ENCODE measurements at regions not wholly inside any gene's neighbourhood (a gene's known extent, or its start where the extent isn't known, plus 50 kb on each side); places are given as distances from the start of the nearest gene placed in this dataset.

DNA sequence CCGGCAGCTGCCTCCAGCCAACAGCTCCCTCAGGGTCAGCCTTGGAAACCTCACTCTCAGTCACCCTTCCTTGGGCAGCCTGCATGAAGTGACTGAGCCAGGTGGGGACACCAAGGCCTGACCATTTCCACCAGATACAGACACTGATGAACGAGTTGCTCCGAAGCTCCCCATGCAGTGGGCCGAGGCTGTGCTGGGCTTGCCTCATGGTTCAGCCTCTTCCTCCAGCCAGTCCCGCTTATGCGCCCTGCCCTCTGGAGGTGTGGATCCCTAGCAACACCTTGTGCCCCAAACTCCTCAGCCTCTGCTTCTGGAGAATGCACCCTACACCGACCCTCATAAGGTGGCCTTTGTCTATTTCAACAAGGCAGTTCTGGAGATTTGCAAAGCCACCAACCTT, 236.0 kb downstream of the RRAGC start:
- TF ChIP-seq, protein P1, sequence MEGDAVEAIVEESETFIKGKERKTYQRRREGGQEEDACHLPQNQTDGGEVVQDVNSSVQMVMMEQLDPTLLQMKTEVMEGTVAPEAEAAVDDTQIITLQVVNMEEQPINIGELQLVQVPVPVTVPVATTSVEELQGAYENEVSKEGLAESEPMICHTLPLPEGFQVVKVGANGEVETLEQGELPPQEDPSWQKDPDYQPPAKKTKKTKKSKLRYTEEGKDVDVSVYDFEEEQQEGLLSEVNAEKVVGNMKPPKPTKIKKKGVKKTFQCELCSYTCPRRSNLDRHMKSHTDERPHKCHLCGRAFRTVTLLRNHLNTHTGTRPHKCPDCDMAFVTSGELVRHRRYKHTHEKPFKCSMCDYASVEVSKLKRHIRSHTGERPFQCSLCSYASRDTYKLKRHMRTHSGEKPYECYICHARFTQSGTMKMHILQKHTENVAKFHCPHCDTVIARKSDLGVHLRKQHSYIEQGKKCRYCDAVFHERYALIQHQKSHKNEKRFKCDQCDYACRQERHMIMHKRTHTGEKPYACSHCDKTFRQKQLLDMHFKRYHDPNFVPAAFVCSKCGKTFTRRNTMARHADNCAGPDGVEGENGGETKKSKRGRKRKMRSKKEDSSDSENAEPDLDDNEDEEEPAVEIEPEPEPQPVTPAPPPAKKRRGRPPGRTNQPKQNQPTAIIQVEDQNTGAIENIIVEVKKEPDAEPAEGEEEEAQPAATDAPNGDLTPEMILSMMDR (conservative IDR thresholded peaks at IDR 0.05; ENCODE audit: low read length): no peak
- no peak for TF ChIP-seq EZH2phosphoT487 (IDR thresholded peaks at IDR 0.05; ENCODE audit: borderline replicate concordance, low read depth, low read length)
